H1 (cell line): ENCODE measurements at regions not wholly inside any gene's neighbourhood (a gene's known extent, or its start where the extent isn't known, plus 50 kb on each side); places are given as distances from the start of the nearest gene placed in this dataset.

Source experiments
- CTCF ChIA-PET: fragments of 300-600 bp; sonication (Branson Sonifier 250); formaldehyde crosslinking; loops from one replicate; lab custom pipeline; 2021; ENCODE audit not compliant: partially characterized antibody; lab: Charles Lee
- POLR2A ChIA-PET: fragments of 300-600 bp; sonication (Branson Sonifier 250); formaldehyde crosslinking; loops from one replicate; lab custom pipeline; 2021; ENCODE audit warnings: inconsistent platforms; ENCODE audit not compliant: partially characterized antibody; lab: Charles Lee
- DNase-seq, 2 experiments: peaks; one replicate each; pipeline versions ENCODE4 v3.0.0 to v3.0.0-alpha.2; 2010 to 2022; ENCODE audit warnings: low spot score in 2 of 2, low read depth in 1 of 2, mixed read lengths in 1 of 2
- FAIRE-seq: peaks from 2 replicates; lab custom pipeline; 2011; peaks lifted over from hg19 to GRCh38; lab: Jason Lieb, UNC
- H2AFZ ChIP-seq: 2 replicates; pipeline ENCODE4 v1.8.1; 2012; ENCODE audit warnings: low read length, inconsistent platforms
- H2AK5ac ChIP-seq: 2 replicates; pipeline ENCODE4 v1.6.1; 2013; ENCODE audit warnings: low read depth, low read length
- H2BK120ac ChIP-seq: replicated peaks from 2 replicates; pipeline ENCODE3; 2013; ENCODE audit warnings: low read depth, low read length, inconsistent platforms
- H2BK12ac ChIP-seq: 2 replicates; pipeline ENCODE4 v1.6.1; 2013; ENCODE audit warnings: low read depth, low read length
- H2BK15ac ChIP-seq: 2 replicates; pipeline ENCODE4 v1.6.1; 2013; ENCODE audit warnings: low read length
- H2BK20ac ChIP-seq: 2 replicates; pipeline ENCODE4 v1.6.1; 2013; ENCODE audit warnings: low read length
- H2BK5ac ChIP-seq: 2 replicates; pipeline ENCODE4 v1.6.1; 2013; ENCODE audit warnings: low read depth, low read length
- H3K14ac ChIP-seq: 2 replicates; pipeline ENCODE4 v1.6.1; 2013; ENCODE audit warnings: inconsistent platforms; ENCODE audit not compliant: insufficient read length
- H3K18ac ChIP-seq: 2 replicates; pipeline ENCODE4 v1.6.1; 2013; ENCODE audit warnings: low read length; ENCODE audit errors: extremely low read depth
- H3K23ac ChIP-seq: 2 replicates; pipeline ENCODE4 v1.6.1; 2013; ENCODE audit warnings: inconsistent platforms; ENCODE audit not compliant: insufficient read length
- H3K23me2 ChIP-seq: 2 replicates; pipeline ENCODE4 v1.6.1; 2013; ENCODE audit warnings: low read depth, low read length
- H3K27ac ChIP-seq: 2 replicates; pipeline ENCODE4 v1.6.1; 2011; ENCODE audit warnings: low read depth, low read length, inconsistent platforms
- H3K27me3 ChIP-seq, 4 experiments: replicated peaks in 1 of 4; 1 replicate in 1 of 4; 2 replicates in 3 of 4; pipeline versions ENCODE4 v1.6.1 to v1.8.1; 2011 to 2013; ENCODE audit warnings: low read length in 3 of 4, mild to moderate bottlenecking in 3 of 4, inconsistent platforms in 2 of 4, mixed read lengths in 2 of 4, moderate library complexity in 1 of 4; ENCODE audit not compliant: control insufficient read depth in 3 of 4, insufficient read depth in 3 of 4; ENCODE audit errors: extremely low read depth in 1 of 4
- H3K36me3 ChIP-seq, 4 experiments: 2 replicates each; pipeline versions ENCODE4 v1.6.1 to v1.8.1; 2011 to 2013; ENCODE audit warnings: mild to moderate bottlenecking in 4 of 4, low read length in 3 of 4, moderate library complexity in 2 of 4, control low read depth in 1 of 4, inconsistent platforms in 1 of 4; ENCODE audit not compliant: insufficient read depth in 4 of 4, control insufficient read depth in 2 of 4
- H3K4ac ChIP-seq: replicated peaks from 2 replicates; pipeline ENCODE3; 2013; ENCODE audit warnings: low read length, low read depth, mixed read lengths, inconsistent platforms; ENCODE audit not compliant: insufficient read length
- H3K4me1 ChIP-seq, 4 experiments: replicated peaks in 1 of 4; 1 replicate in 1 of 4; 2 replicates in 3 of 4; pipeline versions ENCODE4 v1.6.1 to v1.8.1; 2011 to 2013; ENCODE audit warnings: low read length in 3 of 4, inconsistent platforms in 2 of 4, mixed read lengths in 1 of 4; ENCODE audit not compliant: insufficient read depth in 4 of 4, control insufficient read depth in 3 of 4
- H3K4me2 ChIP-seq, 2 experiments: 2 replicates each; pipeline versions ENCODE4 v1.6.1 to v1.8.1; 2011 to 2013; ENCODE audit warnings: low read depth in 2 of 2, low read length in 2 of 2, control low read depth in 1 of 2, inconsistent platforms in 1 of 2, mild to moderate bottlenecking in 1 of 2; ENCODE audit not compliant: insufficient read depth in 1 of 2
- H3K4me3 ChIP-seq, 4 experiments: fragments of 200-600, 300-600 bp in 1 of 4; sonication (generic), shearing (Covaris generic), sonication (Bioruptor Twin) in 1 of 4; 2 replicates each; pipeline versions ENCODE4 v1.5.1 to v1.8.1; 2011 to 2016; ENCODE audit warnings: low read length in 4 of 4, low read depth in 3 of 4, control low read depth in 2 of 4, inconsistent platforms in 2 of 4, mild to moderate bottlenecking in 2 of 4, mixed read lengths in 1 of 4, moderate library complexity in 1 of 4; ENCODE audit not compliant: insufficient read depth in 2 of 4; ENCODE audit errors: extremely low read depth in 1 of 4
- H3K56ac ChIP-seq: replicated peaks from 2 replicates; pipeline ENCODE3; 2013; ENCODE audit warnings: low read depth, mild to moderate bottlenecking, mixed read lengths, low read length, inconsistent platforms; ENCODE audit not compliant: insufficient read length
- H3K79me1 ChIP-seq: 2 replicates; pipeline ENCODE4 v1.6.1; 2013; ENCODE audit warnings: low read depth, low read length, control low read depth
- H3K79me2 ChIP-seq, 2 experiments: 2 replicates each; pipeline versions ENCODE4 v1.6.1 to v1.8.1; 2012 to 2013; ENCODE audit warnings: low read length in 2 of 2, mild to moderate bottlenecking in 2 of 2, inconsistent platforms in 1 of 2; ENCODE audit not compliant: insufficient read depth in 2 of 2, control insufficient read depth in 1 of 2
- H3K9ac ChIP-seq, 4 experiments: replicated peaks in 1 of 4; 1 replicate in 1 of 4; 2 replicates in 3 of 4; pipeline versions ENCODE4 v1.6.1 to v1.8.1; 2011 to 2013; ENCODE audit warnings: low read depth in 3 of 4, low read length in 3 of 4, control low read depth in 2 of 4, mild to moderate bottlenecking in 2 of 4, moderate library complexity in 2 of 4, inconsistent platforms in 1 of 4; ENCODE audit errors: extremely low read depth in 1 of 4
- H3K9me3 ChIP-seq, 2 experiments: 2 replicates each; pipeline versions ENCODE4 v1.6.1 to v1.8.1; 2012 to 2013; ENCODE audit warnings: mild to moderate bottlenecking in 2 of 2, moderate library complexity in 2 of 2, control low read depth in 1 of 2, inconsistent platforms in 1 of 2, low read depth in 1 of 2, low read length in 1 of 2, mixed read lengths in 1 of 2; ENCODE audit not compliant: insufficient read depth in 2 of 2
- H4K20me1 ChIP-seq, 2 experiments: replicated peaks in 1 of 2; 2 replicates each; pipeline versions ENCODE3 to v1.8.1; 2011 to 2013; ENCODE audit warnings: inconsistent platforms in 2 of 2, low read length in 2 of 2, mild to moderate bottlenecking in 1 of 2; ENCODE audit not compliant: insufficient read depth in 2 of 2, control insufficient read depth in 1 of 2
- H4K5ac ChIP-seq: 2 replicates; pipeline ENCODE4 v1.6.1; 2013; ENCODE audit warnings: low read length, low read depth, mixed read lengths, inconsistent platforms; ENCODE audit not compliant: insufficient read length
- H4K8ac ChIP-seq: 2 replicates; pipeline ENCODE4 v1.8.0; 2013; ENCODE audit warnings: mild to moderate bottlenecking, moderate library complexity, low read length, inconsistent platforms; ENCODE audit not compliant: insufficient read depth; ENCODE audit errors: extremely low read depth
- H4K91ac ChIP-seq: replicated peaks from 2 replicates; pipeline ENCODE3; 2013; ENCODE audit warnings: low read length, mixed read lengths, inconsistent platforms; ENCODE audit not compliant: insufficient read length
- BCL11A ChIP-seq, 2 experiments: IDR thresholded peaks; one replicate each; pipeline ENCODE4 v1.6.1; 2011; ENCODE audit warnings: low read depth in 2 of 2, low read length in 2 of 2, mild to moderate bottlenecking in 2 of 2
- FOSL1 ChIP-seq: IDR thresholded peaks from 2 replicates; pipeline ENCODE4 v1.6.1; 2011; ENCODE audit warnings: mild to moderate bottlenecking, low read depth, low read length, moderate library complexity; ENCODE audit not compliant: insufficient read depth
- GABPA ChIP-seq: IDR thresholded peaks from 2 replicates; pipeline ENCODE4 v1.6.1; 2011; ENCODE audit warnings: mild to moderate bottlenecking, low read length, moderate library complexity, borderline replicate concordance; ENCODE audit not compliant: insufficient read depth
- KDM4A ChIP-seq: IDR thresholded peaks from one replicate; pipeline ENCODE4 v1.7.1; 2012; ENCODE audit warnings: low read depth, mild to moderate bottlenecking, moderate library complexity, low read length, inconsistent platforms; ENCODE audit not compliant: severe bottlenecking
- MAFK ChIP-seq: IDR thresholded peaks from 2 replicates; pipeline ENCODE4 v1.6.1; 2012; ENCODE audit warnings: low read depth, mild to moderate bottlenecking, improper control_type of control experiment, low read length
- RFX5 ChIP-seq: IDR thresholded peaks from 2 replicates; pipeline ENCODE4 v1.6.1; 2011; ENCODE audit warnings: low read depth, low read length, improper control_type of control experiment, borderline replicate concordance
- RXRA ChIP-seq: IDR thresholded peaks from 2 replicates; pipeline ENCODE4 v1.6.1; 2011; ENCODE audit warnings: low read depth, mild to moderate bottlenecking, low read length, moderate library complexity; ENCODE audit not compliant: insufficient read depth
- SAP30 ChIP-seq: fragments of 300-600 bp; sonication (generic); IDR thresholded peaks from 2 replicates; pipeline ENCODE4 v1.7.1; 2012; ENCODE audit warnings: low read length, moderate library complexity, mild to moderate bottlenecking, inconsistent platforms; ENCODE audit not compliant: insufficient read depth, insufficient replicate concordance
- SIN3A ChIP-seq, 2 experiments: IDR thresholded peaks in 1 of 2; conservative IDR thresholded peaks in 1 of 2; 2 replicates each; pipeline ENCODE4 v1.6.1; 2011 to 2012; ENCODE audit warnings: low read length in 2 of 2, improper control_type of control experiment in 1 of 2, low read depth in 1 of 2, mild to moderate bottlenecking in 1 of 2
- TCF12 ChIP-seq: IDR thresholded peaks from 2 replicates; pipeline ENCODE4 v1.6.1; 2011; ENCODE audit warnings: low read depth, mild to moderate bottlenecking, low read length
- whole genome bisulfite sequencing, 2 experiments: shearing (Covaris generic) in 1 of 2; methylation state at CpG; one replicate each; pipeline versions ENCODE4 v1.1.6 to v1.1.7; 2013 to 2015; ENCODE audit warnings: low lambda C conversion rate in 2 of 2, mixed read lengths in 2 of 2, inconsistent platforms in 1 of 2, low coverage in 1 of 2, missing lambda C conversion rate in 1 of 2; ENCODE audit not compliant: insufficient replicate concordance in 2 of 2, insufficient coverage in 1 of 2, insufficient read length in 1 of 2; ENCODE audit errors: extremely low coverage in 1 of 2, missing lambda C conversion rate in 1 of 2; 5-methylcytosine and 5-hydroxymethylcytosine counted together
- TF ChIP-seq, protein P1 (sequence below): IDR thresholded peaks from 2 replicates; pipeline ENCODE4 v1.6.1; 2012; ENCODE audit warnings: inconsistent platforms
- TF ChIP-seq, protein P2 (sequence below): IDR thresholded peaks from 2 replicates; pipeline ENCODE4 v1.6.1; 2011; ENCODE audit warnings: low read depth, mild to moderate bottlenecking, low read length; ENCODE audit not compliant: insufficient read depth

DNA sequence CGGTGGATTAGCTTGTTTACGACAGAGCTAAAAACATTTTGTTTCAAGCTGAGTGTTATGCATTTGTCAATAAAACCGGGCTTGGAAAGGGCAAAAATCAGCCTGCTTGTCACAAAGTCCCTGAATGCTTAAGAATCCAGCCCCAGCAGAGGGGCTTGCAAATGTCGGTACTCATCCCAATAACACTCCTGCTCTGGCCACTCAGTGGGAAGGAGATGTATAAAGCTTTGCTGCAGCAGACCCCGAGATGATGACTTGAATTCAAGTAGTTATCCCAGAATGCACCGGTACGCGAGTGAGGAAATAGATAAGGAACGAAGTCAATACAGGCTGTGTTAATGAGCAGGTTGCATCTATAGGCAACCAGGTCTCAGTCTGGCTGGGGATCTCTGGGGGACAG is 662.3 kb downstream of the CCSER2 start:
- no peaks in the 10 kb centered on the region for H3K79me2 ChIP-seq
- H2AK5ac ChIP-seq = no peak overlapping the region
- no peak overlapping the region for H3K4me2 ChIP-seq
- CTCF ChIA-PET = interaction anchor here (0.5 to 1.1 kb wide), 4 partner anchors 36 to 539 kb away, joined by 3 read pairs; no protein-coding TSS in a partner anchor
- FAIRE-seq (no peak), DNase-seq (no peak)
- H3K9me3 ChIP-seq = no peaks in the 10 kb centered on the region
- H3K56ac ChIP-seq = no peak overlapping the region
- H3K18ac ChIP-seq = no peak overlapping the region
- H3K23ac ChIP-seq = no peak overlapping the region
- H2BK15ac ChIP-seq = no peak overlapping the region
- no peak overlapping the region for H2BK120ac ChIP-seq
- H3K4ac ChIP-seq = no peak overlapping the region
- H3K9ac ChIP-seq = no peak overlapping the region
- POLR2A ChIA-PET = no interaction called here
- H3K23me2 ChIP-seq = no peaks in the 10 kb centered on the region
- no peak overlapping the region for H3K27ac ChIP-seq
- no peak overlapping the region for H4K91ac ChIP-seq
- H2BK20ac ChIP-seq = no peak overlapping the region
- no peak overlapping the region for H2BK12ac ChIP-seq
- no peaks in the 10 kb centered on the region for H4K20me1 ChIP-seq
- H3K36me3 ChIP-seq = no peaks in the 10 kb centered on the region; a peak in 1 of 8 replicates
- no peak overlapping the region for H3K4me3 ChIP-seq
- H3K4me1 ChIP-seq = peaks cover 0 to 7% (median 0%) of the 10 kb centered on the region in 4 experiments; a peak in 2 of 7 replicates
- no peak overlapping the region for H3K14ac ChIP-seq
- WGBS, 2 experiments = 78% methylated on average over 9 of the region's 9 CpGs; no CpG with 5 or more reads in 1 of the 2 experiments
- H3K79me1 ChIP-seq = no peaks in the 10 kb centered on the region
- no peak overlapping the region for H4K8ac ChIP-seq
- no peak overlapping the region for H2BK5ac ChIP-seq
- no peaks in the 10 kb centered on the region for H3K27me3 ChIP-seq
- no peak overlapping the region for H2AFZ ChIP-seq
- no peak overlapping the region for H4K5ac ChIP-seq
- TF ChIP-seq FOSL1 = no peak
- TF ChIP-seq, protein P1, sequence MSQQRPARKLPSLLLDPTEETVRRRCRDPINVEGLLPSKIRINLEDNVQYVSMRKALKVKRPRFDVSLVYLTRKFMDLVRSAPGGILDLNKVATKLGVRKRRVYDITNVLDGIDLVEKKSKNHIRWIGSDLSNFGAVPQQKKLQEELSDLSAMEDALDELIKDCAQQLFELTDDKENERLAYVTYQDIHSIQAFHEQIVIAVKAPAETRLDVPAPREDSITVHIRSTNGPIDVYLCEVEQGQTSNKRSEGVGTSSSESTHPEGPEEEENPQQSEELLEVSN = no peak
- TF ChIP-seq TCF12 = no peak
- TF ChIP-seq RFX5 = no peak
- TF ChIP-seq KDM4A = no peak
- TF ChIP-seq MAFK = no peak
- TF ChIP-seq RXRA = no peak
- TF ChIP-seq BCL11A (IDR thresholded peaks at IDR 0.05; ENCODE audit: low read depth in 2 of 2, low read length in 2 of 2) = no peak
- no peak for TF ChIP-seq SAP30
- TF ChIP-seq, protein P2, sequence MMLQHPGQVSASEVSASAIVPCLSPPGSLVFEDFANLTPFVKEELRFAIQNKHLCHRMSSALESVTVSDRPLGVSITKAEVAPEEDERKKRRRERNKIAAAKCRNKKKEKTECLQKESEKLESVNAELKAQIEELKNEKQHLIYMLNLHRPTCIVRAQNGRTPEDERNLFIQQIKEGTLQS = no peak
- no peak for TF ChIP-seq GABPA
- TF ChIP-seq SIN3A (conservative IDR thresholded peaks at IDR 0.05 in 1 of 2, IDR thresholded peaks at IDR 0.05 in 1 of 2; ENCODE audit: low read depth in 1 of 2, low read length in 2 of 2) = no peak
